Psoas muscle (tissue), 7 donors: ENCODE measurements at regions not wholly inside any gene's neighbourhood (a gene's known extent, or its start where the extent isn't known, plus 50 kb on each side); places are given as distances from the start of the nearest gene placed in this dataset.

Experiments used
- ATAC-seq, 4 donors: fragments of 200-7000 bp; cut with Tn5 transposase; one replicate each; pipeline ENCODE4 v1.9.1; 2020; ENCODE audit warnings: moderate library complexity in 3 of 4, mild to moderate bottlenecking in 2 of 4
- DNase-seq, 2 donors: peaks; one replicate each; pipeline ENCODE4 v3.0.0-alpha.2; 2020
- H3K27ac ChIP-seq: fragments of 200-600 bp; one replicate; pipeline ENCODE4 v1.8.0; 2022
- H3K27me3 ChIP-seq, 3 donors: fragments of 200-600 bp in 1 of 3; one replicate each; pipeline versions ENCODE4 v1.6.1 to v1.8.0; 2013 to 2022; ENCODE audit warnings: low read length in 2 of 3, mild to moderate bottlenecking in 2 of 3, moderate library complexity in 1 of 3; ENCODE audit not compliant: insufficient read depth in 3 of 3
- H3K36me3 ChIP-seq, 2 donors: fragments of 200-600 bp in 1 of 2; one replicate each; pipeline versions ENCODE4 v1.6.1 to v1.8.0; 2013 to 2022; ENCODE audit warnings: low read depth in 1 of 2, mild to moderate bottlenecking in 1 of 2, moderate library complexity in 1 of 2; ENCODE audit not compliant: insufficient read depth in 1 of 2
- H3K4me1 ChIP-seq: fragments of 200-600 bp; one replicate; pipeline ENCODE4 v1.8.0; 2022
- H3K4me3 ChIP-seq: fragments of 200-600 bp; one replicate; pipeline ENCODE4 v1.8.0; 2022; ENCODE audit warnings: mild to moderate bottlenecking
- H3K9me3 ChIP-seq: fragments of 200-600 bp; one replicate; pipeline ENCODE4 v1.8.0; 2022
- CTCF ChIP-seq: fragments of 200-600 bp; IDR thresholded peaks from one replicate; pipeline ENCODE4 v1.8.0; 2022; ENCODE audit warnings: antibody characterized with exemption
- WGBS, 3 donors: extraction: QIAGEN DNeasy Blood & Tissue Kit; methylation state at CpG; one replicate each; pipeline versions ENCODE4 v1.1.6 to v1.1.7; 2013; 5-methylcytosine and 5-hydroxymethylcytosine counted together
- intact Hi-C, 2 donors: fragments of 100-400 bp; cut with DNase I; formaldehyde crosslinking; loops; one replicate each; pipeline versions ENCODE4 v1.11.0 to v1.14.2; 2022
- donor health status: healthy with polysubstance abuse.
- donor health status: DM: no; HTN: no; CAD: no; lungs with moderate emphysema.
- donor health status: Bipolar disorder and iron deficiency.
- donor health status: healthy.
- donor health status: DM: yes; HTN: yes; CAD: no.
- donor health status: DM: no; HTN: no; CAD: no.
- donor health status: DM: yes; HTN: yes; CAD: no.

GRCh38 chr5:18829539-18829938, 1158.5 kb downstream of the CDH18 start:
- intact Hi-C loops: no loop called here
- no peak overlapping the region for H3K4me3 ChIP-seq
- no peak for TF ChIP-seq CTCF
- H3K36me3 ChIP-seq: no peaks in the 10 kb centered on the region
- H3K4me1 ChIP-seq: no peaks in the 10 kb centered on the region
- no peaks in the 10 kb centered on the region for H3K27me3 ChIP-seq
- ATAC-seq (no peak), DNase-seq (no peak)
- H3K27ac ChIP-seq: no peak overlapping the region
- WGBS, 3 donors: 85 to 91% (median 90%) methylated on average over 3 of the region's 3 CpGs
- no peaks in the 10 kb centered on the region for H3K9me3 ChIP-seq

- Histone ChIP-seq H3K4me3 (no peak overlapping the region), H3K36me3 (no peaks in the 10 kb centered on the region), H3K27ac (no peak overlapping the region), H3K27me3 (no peaks in the 10 kb centered on the region), H3K9me3 (no peaks in the 10 kb centered on the region), H3K4me1 (no peaks in the 10 kb centered on the region)
- intact Hi-C loops: no loop called here
- ATAC-seq (no peak), DNase-seq (no peak)
- TF ChIP-seq CTCF: no peak
- WGBS, 3 donors: 52 to 56% (median 55%) methylated on average over 2 of the region's 2 CpGs
These were observed 1137.8 kb downstream of the CDH18 start for GRCh38 chr5:18850216-18850615.

- Histone ChIP-seq H3K27ac (no peak overlapping the region), H3K36me3 (no peaks in the 10 kb centered on the region), H3K9me3 (no peaks in the 10 kb centered on the region), H3K4me1 (no peaks in the 10 kb centered on the region), H3K4me3 (no peak overlapping the region), H3K27me3 (no peaks in the 10 kb centered on the region)
- intact Hi-C loops: no loop called here
- WGBS, 3 donors: 77 to 80% (median 80%) methylated on average over 6 of the region's 6 CpGs
- DNase-seq (no peak), ATAC-seq (no peak)
- TF ChIP-seq CTCF: no peak
These were observed 1115.0 kb downstream of the CDH18 start for GRCh38 chr5:18872978-18873377.

- DNase-seq (no peak), ATAC-seq (no peak)
- Histone ChIP-seq H3K27me3 (no peaks in the 10 kb centered on the region), H3K27ac (no peak overlapping the region), H3K9me3 (no peaks in the 10 kb centered on the region), H3K36me3 (no peaks in the 10 kb centered on the region), H3K4me1 (no peaks in the 10 kb centered on the region), H3K4me3 (no peak overlapping the region)
- WGBS, 3 donors: 87 to 89% (median 88%) methylated on average over 1 of the region's 1 CpG
- no peak for TF ChIP-seq CTCF
- intact Hi-C loops: no loop called here
These were observed 1111.4 kb downstream of the CDH18 start for GRCh38 chr5:18876565-18876964.

DNA sequence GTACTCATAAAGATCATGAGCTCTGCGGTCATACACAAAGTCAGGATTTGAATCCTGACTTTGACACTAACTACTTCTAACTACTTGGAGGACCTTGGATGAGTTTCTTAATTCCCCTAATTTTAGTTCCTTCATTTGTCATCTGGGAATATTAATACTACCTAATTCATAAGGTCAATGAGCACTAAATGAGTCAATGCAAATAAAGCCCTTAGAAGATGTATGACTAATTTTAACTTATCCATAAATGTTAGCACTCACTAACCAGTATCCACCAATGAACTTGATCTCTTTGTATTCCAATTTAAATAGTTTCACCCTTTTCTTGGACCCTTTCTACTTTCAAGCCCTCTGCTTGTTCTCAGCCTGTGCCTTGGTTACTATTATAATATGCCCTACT, 1106.4 kb downstream of the CDH18 start:
- intact Hi-C loops: no loop called here

More for the DNA sequence above, 1106.4 kb downstream of the CDH18 start:
- H3K27ac ChIP-seq: no peak overlapping the region
- H3K36me3 ChIP-seq: no peaks in the 10 kb centered on the region
- WGBS, 3 donors: 95 to 100% (median 97%) methylated on average over 1 of the region's 1 CpG
- no peak for TF ChIP-seq CTCF
- ATAC-seq (no peak), DNase-seq (no peak)
- no peaks in the 10 kb centered on the region for H3K9me3 ChIP-seq
- H3K4me3 ChIP-seq: no peak overlapping the region
- no peaks in the 10 kb centered on the region for H3K4me1 ChIP-seq
- H3K27me3 ChIP-seq: no peaks in the 10 kb centered on the region
